HG02885 (cell line): ENCODE measurements at regions not wholly inside any gene's neighbourhood (a gene's known extent, or its start where the extent isn't known, plus 50 kb on each side); places are given as distances from the start of the nearest gene placed in this dataset.
A peak's percentile ranks its signal among the peaks of the same experiment; 100 is the strongest.
"Not testable (repeated sequence)": the region's sequence is repeated elsewhere in the genome, so short reads cannot be mapped to it uniquely, and the experiment has no call there.

Experiments
- ATAC-seq: cut with Tn5 transposase; IDR thresholded peaks from one replicate; pipeline ENCODE4 v1.9.1; 2021; ENCODE audit warnings: mild to moderate bottlenecking; ENCODE audit not compliant: unreplicated experiment, poor library complexity

DNA sequence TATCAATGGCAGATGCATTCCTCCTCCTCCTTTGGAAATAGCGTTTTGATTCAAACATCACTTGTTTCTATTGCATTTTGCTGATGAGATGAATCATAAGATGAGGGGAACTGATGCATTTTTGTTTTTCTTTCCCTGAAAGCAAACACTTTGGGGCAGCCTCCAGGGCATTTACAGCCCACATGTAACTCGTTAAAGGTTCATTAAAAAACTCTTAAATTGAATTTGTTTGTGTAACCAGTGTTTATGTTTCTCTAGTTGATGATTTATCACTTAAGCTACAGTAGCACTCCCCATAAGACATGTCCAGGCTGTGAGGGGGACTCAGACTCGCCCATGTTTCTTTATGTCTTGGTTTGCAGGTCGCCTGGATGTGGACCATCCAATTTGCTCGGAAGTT, 246.1 kb upstream of the ANKH start:
- no peak for ATAC-seq

DNA sequence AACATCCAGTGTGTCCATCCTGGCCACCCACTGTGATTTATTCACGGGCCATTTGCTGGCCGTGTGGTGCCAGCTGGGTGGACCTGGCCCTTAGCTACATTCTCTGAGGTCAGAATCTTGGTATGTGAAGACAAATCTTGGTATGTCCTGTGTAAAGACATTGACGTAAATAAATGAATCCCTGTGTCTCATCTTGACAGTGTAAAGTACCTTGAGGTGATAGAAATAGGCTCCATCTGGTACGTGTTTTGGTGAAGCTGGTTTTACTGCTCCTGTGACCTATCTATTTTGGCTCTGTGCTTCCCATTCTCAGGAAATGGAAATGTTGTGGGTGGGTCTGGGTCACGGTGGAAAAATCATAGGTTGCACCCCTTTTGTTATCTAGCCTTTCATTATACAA, 245.4 kb upstream of the ANKH start:
- ATAC-seq, result no peak

DNA sequence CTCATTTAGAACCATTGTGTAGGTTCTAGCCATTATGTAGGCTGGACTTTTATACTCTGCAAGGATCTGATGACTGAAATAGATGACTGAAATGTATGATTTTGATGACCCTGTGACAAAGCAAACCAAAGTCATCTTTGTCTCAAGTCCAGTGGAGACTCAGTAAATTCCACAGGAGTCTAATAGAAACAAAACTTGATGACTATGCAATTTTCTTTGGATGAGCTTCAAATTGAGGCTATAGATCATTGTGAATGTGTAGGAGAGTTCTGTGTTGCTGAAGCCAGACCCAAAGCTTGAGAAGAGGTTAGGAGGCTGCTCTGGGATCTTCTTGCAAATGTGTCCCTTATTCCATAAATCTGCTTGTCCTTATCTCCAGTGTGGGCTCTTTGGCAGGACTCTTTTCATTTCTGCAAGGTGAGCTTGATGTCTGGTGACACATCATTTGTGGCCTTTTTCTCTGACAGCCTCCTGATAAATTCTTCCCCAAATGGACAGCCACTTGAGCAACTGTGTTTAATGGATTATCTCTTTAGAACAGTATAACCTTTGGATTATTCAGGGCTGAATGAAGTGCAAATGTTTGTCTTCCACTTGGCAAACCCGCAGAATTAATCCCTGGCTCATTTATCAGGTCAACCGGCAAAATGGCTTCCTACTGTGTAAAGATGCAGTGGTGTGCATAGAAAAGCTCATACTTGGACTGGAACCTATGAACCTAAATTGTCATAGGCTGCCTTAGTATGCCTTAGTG, 235.1 kb upstream of the ANKH start:
- ATAC-seq, result no peak

DNA sequence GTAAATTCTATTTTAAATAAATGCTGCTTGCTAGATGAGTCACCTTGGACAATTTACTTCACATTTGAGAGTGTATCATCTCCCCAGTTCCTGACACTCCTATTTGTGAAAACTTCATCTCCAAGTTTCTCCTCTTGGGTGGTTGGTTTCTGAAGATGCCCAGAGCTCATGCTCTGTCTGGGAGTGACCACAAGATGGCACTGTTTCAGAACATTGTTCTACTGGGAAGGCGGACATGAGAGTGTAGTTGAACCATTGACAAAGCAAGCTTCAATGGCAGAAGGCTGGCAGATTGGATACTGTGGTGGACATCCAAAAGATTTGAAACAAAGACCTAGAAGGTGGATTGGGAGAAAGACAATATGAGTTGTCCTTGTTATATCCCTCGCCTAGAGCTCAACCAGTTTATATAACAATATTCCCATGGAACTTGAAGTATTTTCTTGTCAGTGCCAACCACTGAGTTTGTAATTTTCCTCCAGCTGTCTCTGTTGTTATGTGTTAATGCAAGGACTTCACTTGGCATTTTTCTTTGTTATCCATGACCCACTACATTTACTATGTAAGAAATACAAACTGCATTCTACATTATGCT, 234.3 kb upstream of the ANKH start:
- peak; percentile 96 for ATAC-seq

DNA sequence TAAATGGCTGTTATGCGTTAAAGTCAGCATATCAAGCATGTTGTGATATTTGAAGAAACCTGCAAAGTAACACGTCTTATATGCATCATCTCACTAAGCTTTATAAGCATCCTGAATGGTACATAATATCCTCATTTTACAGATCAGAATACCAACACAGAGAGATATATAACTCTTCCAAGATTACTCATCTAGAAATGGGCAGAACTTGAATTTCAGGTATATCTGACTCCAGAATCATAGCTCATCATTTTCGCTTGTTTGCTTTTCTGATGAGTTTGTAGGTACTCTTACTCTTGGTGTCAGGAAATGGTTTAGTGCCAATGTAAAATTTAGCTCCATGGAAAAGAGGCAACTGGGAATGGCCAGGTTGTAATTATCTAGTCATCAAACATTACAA, 232.3 kb upstream of the ANKH start:
- no peak for ATAC-seq

DNA sequence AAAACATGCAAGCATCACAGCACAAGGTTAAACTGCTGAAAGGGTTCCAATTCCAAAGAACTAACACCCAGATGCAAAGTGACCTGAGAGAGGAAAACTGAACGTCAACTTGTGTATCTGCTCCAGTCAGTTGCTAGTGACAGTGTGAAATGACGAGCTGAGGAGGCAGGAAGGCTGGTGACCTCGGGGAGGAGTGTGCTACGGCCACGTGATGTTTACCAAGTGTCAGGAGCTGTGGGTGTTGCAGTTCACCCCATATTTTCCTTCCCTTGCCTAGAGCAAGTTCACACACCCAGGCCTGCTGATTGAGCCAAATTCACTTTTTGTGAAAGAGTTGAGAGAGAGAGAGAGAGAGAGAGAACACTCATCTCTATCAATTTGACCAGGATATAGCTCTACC, 231.6 kb upstream of the ANKH start:
- ATAC-seq, result no peak

DNA sequence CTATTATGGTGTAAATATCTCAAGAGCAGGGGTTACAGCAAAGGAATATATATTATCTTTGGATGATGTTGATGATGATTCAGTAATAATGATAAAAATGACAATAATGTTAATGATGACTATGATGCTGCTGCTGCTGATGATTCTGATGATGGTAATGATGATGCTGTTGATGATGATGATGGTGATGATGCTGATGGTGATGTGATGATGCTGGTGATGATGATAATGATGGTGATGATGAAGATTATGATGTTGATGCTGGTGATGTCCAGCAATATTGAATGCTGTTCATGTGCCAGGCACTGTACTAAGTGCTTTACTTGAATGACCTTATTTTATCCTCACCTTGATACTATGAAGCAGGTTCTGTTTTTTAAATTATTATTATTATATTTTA, 226.0 kb upstream of the ANKH start:
- ATAC-seq, result no peak

DNA sequence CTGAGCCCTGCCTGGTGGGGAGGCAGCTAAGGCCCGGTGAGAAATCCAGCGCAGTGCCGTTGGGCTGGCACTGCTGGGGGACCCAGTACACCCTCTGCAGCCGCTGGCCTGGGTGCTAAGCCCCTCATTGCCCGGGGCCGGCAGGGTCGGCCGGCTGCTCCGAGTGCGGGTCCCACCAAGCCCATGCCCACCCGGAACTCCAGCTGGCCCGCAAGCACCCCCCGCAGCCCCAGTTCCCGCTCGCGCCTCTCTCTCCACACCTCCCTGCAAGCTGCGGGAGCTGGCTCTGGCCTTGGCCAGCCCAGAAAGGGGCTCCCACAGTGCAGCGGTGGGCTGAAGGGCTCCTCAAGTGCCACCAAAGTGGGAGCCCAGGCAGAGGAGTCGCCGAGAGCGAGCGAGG, 225.1 kb upstream of the ANKH start:
- ATAC-seq, result not testable (repeated sequence)

DNA sequence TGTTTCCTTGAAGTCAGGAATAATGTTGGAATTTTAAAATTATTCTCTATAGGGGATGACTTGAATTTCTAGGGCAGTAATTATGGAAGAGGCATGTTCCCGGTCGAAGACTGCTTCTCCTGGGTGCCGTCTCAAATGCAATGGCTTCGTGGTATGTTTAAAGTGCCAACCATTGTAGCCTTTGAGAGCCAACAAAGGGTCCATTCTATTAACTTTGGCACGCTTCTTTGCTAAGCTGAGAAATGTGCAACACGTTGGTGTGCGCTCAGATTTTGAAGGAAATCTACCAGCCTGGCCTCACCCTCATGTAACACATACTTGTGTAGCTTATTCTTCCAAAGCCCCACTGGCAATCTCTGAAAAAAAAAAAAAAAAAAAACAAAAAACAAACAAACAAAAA, 221.2 kb upstream of the ANKH start:
- ATAC-seq, result no peak

DNA sequence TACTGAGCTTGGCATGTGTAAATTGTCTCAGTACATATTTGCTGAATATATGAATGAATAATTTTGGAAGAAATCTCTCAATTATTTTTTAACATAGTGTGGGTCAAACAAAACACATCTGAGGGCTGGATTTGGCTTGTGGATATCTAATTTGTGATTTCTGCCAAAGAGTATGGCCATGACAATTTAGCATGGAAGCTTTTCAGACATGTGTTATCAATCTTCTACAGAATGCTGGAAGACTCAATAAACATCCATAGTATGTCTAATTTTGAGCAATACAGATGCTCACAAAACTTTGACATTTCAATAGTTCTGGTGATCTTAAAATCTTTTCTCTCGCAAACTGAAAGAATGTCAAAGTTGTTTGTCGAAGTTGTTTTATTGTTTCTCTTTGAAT, 214.1 kb upstream of the ANKH start:
- ATAC-seq, result no peak

DNA sequence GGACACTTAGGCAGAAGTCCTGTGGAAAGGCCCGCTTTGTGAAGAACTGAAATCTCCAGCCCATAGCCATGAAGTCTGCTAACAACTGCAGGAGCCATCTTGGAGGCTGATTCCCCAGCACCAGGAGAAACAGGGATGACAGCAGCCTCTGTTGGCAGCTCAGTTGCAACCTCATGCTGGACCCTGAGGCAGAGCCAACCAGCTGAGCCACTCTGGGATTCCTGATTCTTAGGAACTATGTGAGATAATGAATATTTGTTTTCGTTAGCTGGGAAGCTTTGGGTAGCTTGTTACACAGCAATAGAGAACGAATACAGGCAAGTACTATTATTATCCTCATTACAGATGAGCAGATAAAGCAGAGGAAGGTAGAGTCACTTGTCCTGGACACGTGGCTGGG, 210.5 kb upstream of the ANKH start:
- ATAC-seq, result no peak

DNA sequence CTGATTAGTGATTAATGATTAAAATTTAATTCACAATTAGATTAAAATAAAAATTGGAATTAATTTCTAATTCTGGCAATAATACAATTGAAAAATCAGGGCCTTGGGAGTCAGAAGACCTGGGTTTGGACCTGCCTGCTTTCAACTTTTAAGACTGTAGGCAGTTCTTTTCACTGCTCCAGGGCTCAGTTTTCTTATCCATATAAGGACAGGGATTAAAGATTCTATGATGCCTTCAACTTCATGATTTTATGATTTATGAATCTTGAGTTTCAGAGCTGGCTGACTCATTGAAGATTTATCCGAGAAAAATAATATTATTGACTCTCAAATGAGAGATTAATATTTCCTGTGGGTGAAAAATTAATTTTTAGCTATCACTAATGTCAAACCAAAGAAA, 208.6 kb upstream of the ANKH start:
- no peak for ATAC-seq

DNA sequence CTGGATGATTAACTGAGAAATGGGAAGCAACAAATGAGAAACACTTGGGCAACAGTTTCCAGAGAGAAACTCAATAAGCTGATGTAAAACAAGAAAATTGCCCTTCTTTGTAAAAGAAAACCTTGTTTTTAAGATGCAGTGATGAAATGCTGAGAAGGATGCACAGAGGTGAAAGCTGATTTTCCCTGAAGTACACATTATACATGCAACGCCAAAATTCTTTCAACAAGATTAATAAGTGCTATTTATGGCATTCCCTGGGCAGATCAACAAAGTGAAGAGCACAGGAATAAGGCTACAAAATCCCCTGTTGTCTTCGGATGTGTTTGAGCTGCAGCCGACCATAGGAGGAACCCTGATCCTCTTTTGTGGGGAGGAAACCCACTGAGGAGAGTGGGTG, 208.0 kb upstream of the ANKH start:
- no peak for ATAC-seq

DNA sequence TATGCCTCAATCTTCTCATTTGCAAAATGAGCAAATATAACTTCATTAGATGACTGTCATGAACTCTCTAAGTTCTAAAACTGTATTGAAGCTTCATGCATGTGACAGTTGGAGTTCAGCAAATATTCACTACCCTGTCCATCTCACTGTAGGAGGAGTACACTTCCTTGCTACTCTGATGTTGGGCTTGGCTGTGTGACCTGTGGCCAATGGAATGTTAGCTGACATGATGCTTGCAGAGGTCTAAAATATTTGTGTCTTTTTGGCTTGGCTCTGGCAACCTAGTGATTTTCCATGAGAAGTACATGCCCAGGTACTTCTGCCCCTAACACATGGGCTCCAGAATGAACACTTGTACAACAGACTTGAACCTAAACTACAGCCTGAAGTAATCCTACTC, 203.1 kb upstream of the ANKH start:
- ATAC-seq, result no peak

DNA sequence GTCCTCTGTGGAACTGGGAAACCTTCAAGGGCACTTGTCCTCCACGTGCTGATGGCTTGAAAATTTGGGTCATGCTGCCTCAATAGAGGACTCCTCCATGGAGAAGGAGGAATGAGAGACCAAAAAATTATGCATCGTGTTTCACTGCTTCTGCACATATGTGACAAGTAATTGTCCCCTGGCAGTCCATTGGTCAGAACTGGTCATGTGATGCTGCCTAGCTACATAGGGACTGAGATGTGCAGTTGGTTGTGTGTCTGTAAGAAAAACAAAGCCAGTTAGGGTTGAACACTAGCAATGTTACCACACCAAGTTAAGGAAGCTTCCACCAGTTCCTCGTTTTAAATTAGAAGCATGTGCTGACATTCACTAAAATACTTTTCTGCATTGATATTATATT, 201.9 kb upstream of the ANKH start:
- no peak for ATAC-seq

DNA sequence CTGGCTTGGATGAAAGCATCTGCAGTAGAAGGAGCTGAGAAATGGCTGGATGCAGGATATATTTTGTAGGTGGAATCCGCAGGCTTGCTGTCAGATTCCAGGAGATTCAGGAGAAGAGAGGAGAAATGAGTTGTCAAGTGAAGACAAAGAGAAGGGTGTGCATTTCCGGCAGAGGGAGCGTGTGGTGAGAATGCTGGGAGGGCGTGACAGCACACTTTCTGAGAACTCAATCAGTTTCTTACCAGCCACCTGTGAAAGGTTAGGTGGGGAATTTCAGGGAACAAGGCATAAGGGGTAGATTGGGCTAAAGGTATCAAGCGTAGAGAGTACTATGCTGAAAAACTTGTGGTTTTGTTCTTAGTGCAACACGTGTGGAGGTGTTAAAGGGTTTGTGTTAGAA, 199.3 kb upstream of the ANKH start:
- ATAC-seq, result no peak

DNA sequence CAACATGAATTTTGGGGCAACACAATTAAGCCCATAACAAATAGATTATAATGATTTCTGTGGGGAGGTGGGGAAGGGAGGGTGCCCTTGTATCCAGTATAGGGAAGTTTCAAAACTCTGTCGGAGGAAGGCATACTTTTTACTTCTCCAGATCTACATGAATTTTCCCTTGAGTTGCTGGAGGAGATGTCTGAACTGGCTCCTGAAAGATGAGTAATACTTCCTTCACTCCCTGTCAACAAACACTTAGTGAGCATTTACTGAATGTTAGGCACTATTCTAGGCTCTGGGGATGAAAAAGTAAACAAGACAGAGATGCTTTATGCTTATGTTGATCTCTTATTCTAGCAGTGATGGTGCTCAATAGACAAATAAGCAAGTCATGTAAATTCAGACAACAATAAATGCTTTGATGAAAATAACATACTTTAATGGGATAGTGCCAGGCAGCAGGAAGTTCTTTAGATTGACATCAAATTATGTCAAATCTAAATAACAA, 197.9 kb upstream of the ANKH start:
- no peak for ATAC-seq

DNA sequence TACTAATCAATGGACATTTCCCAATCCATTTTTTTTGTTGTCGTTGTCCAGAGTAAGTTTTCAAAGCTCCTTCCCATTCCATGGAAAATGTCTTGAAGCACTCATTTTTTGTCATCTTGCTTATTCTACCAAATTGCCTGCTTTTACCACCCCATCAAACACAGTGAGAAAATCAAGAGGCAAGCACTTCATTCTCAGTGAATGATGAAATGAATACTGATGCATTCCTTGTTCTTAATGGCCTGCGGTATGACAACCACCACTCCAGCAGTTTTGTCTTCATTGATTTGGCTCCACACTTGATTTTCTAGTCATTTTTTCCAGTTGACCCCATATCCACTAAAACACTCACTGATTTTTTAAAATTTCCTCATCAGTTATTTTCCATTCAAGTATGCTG, 193.5 kb upstream of the ANKH start:
- ATAC-seq, result no peak

DNA sequence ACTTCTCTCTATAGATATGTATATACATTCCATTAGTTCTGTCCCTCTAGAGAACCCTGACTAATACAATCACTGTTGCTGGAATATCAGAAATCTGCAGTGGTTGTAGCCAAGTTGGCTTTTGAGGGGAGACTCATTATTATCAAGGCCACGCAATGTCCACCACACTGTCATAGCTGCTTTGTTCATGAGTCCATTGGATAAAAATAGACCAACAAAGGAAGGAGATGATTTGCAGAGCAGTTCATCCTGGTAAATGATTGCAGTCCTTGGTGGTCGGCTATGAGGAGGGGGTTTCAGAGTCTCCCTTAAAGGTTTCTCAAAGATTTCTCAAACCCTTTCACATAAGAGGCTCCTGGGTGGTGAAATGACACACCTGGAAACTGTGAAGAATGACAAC, 192.8 kb upstream of the ANKH start:
- no peak for ATAC-seq

DNA sequence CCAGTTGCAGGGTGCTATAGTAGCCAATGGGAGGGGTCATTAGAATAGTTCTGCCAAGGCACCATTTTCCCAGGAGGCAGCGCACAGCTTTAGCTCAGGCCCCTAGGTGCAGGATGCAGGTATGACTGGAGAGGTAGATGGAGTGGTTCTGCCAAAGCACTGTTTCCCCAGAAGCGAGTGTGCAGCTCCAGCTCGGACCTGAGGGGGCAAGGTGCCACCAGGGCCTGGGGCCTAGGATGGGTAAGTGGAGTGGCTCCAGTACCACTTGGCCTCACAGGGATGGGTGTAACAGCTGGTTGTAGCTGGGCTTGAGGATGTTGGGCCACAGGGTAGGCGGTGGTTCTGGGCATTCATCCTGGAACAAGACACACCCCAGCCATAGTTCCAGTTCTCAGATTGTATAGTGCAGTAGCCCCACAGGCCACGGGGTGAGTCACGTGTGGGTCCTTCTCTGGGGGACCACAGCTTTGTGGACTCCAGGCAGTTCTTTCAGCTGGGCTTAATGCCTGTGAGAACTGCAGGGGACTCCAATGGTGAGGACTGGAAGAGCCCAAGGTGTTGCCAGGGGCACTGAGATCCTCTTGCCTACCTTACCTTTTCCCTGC, 185.5 kb upstream of the ANKH start:
- no peak for ATAC-seq

DNA sequence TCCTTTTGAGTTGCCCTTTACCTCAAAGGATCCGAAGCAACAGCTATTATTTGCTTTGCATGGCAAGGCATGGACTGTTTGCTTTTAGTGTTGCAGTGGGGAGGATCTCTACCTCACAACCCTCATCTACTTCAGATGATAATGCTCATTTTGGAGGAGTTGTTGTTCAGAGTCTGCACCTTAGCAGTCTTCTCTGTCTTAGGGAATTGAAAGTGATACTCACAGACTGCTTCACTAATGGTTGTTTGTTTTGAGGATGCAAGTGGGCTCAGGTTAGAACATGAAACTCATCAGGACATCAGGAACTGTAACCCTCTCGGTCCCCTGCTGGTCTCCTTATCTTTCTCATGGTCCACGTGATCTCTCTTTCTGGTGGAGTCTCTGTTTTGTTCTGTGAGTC, 172.9 kb upstream of the ANKH start:
- no peak for ATAC-seq
